Umbilical cord (tissue), 1 donor: ENCODE measurements at regions not wholly inside any gene's neighbourhood (a gene's known extent, or its start where the extent isn't known, plus 50 kb on each side); places are given as distances from the start of the nearest gene placed in this dataset.
"Not testable (repeated sequence)": the region's sequence is repeated elsewhere in the genome, so short reads cannot be mapped to it uniquely, and the experiment has no call there.

Source experiments
- DNase-seq: peaks from one replicate; pipeline ENCODE4 v3.0.0-alpha.2; 2015; ENCODE audit warnings: low spot score

DNA sequence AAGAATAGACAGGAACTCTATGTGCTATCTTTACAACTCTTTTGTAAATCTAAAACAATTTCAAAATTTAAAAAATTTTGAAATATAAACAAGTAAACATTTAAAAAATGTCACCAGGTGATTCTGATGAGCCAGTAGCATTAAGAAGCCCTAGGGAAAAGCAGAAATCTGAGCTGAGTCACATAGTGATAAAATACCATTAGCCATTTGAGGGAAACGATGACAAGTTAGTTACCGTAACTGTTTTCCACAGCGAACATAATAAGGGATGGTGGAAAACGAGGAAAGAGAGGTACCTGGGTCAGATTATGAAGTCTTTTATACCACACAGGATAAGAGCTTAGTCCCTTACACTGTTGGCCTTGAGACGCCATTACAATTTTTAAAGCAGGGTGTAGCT is 55.5 kb downstream of the PRR15 start:
- no peak for DNase-seq

DNA sequence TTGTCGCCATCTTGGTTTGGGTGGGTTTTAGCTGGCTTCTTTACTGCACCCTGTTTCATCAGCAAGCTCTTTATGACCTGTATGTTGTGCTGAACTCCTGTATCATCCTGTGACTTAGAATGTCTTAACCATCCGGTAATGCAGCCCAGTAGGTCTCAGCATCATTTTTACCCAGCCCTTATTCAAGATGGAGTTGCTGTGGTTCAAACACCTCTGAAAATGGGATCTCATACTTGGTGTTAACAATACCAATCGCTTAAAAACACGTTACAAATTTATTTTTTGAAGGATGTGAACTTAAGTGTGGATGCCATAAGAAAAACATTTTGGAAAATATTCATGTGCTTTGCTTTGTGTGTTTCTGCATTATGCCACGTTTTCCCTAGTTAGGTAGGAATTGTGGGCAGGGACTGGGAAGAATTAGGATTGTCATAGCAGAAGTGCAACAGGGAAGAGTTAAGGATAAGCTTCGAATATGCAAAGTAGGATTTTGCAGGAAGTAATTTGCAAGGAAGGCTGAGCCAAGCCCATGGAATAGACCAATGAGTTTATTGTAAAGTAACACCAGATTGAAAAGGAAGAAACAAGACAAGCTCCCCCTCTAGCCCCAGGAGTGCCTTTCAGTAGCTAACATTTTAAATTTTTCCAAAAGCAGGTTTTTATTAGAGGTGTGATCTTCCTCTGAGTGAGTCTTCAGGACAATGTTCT is 56.4 kb downstream of the PRR15 start:
- no peak for DNase-seq

GRCh38 chr7:29620556-29620930 is 56.9 kb downstream of the PRR15 start:
- no peak for DNase-seq

GRCh38 chr7:29622335-29623265 is 59.0 kb downstream of the PRR15 start:
- peak; percentile 52 for DNase-seq

GRCh38 chr7:29623973-29624372 is 60.3 kb downstream of the PRR15 start:
- DNase-seq = no peak

DNA sequence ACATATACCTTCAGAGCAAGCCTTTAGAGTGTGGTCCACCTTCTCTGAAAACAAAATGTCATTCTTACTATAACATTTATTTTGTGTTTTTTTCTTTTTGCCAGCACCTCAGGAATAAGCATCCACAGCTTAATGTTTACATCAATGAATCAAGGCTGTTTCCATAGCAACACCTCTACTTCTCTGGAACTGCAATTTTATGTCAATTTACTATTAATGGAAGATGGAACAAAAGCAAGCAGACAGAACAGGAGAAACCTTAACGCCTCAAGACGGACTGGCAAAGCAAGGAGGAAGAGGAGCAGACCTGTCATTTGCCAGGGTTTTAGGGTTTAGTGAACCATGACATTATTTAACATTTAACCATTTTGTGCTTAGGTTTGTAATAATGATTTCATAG is 63.1 kb downstream of the PRR15 start:
- no peak for DNase-seq

GRCh38 chr7:29627631-29628030 is 64.0 kb downstream of the PRR15 start:
- no peak for DNase-seq

GRCh38 chr7:29629507-29629906 is 65.9 kb downstream of the PRR15 start:
- no peak for DNase-seq

DNA sequence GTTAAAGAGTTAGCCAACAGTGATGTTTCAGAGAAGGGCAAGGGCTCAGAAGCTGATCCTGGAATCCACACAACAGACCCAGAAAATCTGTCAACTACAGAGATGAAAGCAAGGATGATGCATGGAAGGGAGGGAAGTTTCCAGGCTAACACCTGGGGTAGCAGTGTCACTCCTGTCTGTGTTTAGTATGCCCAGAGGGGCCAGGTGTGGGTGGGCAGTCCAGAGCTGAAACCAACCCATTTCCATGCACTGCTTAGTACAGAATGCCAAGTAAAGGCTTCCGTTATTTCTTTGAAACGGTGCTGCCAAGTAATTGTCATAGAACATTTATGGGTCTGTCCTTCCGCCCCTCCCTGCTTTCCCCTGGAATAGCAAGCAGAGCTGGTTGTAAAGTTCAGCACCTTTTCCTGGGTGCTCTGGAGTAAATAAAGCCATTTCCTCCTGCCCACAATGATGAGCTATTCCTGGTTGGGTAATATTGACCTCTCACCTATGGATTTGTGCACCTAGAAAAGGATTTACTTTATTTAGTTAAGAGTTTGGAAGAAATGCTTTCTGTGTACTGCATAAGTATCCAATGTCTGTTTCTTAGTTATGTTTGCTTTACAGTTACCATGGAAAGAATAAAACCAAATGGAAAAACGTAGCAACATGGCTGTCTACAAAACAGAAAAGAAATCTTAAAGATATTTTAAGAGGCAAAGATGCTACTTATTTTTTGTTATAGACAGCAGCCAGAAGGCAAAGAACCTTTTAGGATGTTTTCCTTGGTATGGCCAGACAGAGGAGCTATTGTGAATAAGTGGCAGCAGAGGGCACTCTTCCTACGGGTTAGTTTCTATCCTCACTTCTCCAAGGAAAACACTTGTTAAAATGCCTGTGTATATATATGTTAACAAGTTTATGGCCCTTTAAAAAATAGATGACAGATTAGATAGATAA is 71.7 kb downstream of the PRR15 start:
- DNase-seq = peak; percentile 73

DNA sequence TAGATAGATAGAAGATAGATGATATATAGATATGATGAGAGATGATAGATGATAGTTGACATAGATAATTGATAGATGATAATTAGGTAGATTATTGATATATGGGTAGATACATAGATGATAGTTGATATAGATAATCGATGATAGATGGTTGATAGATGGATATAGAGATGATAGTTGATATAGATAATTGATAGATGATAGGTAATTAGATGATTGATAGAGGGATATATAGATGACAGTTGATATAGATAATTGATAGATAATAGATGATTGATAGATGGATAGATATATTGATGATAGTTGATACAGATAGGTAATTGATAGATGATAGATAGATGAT is 72.3 kb downstream of the PRR15 start:
- no peak for DNase-seq

DNA sequence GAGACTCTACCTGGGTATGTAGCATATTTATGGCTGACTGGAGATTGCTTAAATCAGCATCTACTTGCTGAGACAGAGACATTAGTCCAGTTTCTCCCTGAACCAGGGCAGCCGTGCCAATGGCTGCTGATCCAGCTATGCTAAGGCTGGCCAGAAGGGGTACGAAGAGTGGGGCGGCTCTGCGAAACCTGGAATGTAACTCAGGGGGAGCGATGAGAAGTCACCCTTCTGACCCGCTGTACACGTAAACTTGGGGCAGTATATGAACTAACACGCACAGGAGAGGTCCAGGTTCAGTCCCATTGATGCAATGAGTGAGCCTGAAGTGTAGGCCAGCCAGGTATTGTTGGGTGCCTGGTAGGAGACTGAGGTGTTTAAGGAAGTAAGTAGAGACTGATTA is 73.7 kb downstream of the PRR15 start:
- no peak for DNase-seq

GRCh38 chr7:29638841-29639240 is 75.2 kb downstream of the PRR15 start:
- not testable (repeated sequence) for DNase-seq

GRCh38 chr7:29639386-29639785 is 75.8 kb downstream of the PRR15 start:
- no peak for DNase-seq

DNA sequence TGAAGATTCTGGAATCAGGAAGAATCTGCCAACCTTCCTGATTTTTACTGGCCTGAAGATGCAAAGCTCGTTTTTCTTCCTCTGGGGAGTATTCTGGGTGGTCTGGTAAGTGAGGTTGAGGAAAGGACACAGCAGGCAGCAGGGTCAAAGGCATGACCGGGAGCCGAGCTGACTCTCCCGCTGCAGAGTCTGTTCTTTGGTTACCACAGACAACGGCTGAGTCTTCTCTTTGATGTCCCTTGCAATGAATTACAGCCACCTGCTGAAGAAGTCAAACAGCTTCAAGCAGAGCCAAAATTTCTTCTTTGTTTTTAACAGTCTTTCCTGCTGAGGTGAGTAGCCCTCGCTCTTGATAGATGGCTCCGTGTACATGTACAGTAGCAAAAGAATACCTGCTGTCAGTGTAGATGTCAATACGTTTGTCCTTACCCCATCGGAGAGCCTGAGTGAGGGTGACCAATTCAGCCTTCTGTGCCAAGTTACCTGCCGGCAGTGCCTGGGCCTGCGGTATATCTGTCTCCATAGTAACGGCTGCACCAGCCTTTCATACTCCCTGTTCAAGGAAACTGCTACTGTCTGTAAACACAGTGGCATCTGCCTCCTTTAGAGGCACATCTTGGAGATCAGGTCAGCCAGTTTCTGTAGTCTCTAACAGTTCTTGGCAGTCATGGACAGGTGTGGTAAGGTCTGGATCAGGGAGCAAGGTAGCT is 76.4 kb downstream of the PRR15 start:
- DNase-seq = no peak

DNA sequence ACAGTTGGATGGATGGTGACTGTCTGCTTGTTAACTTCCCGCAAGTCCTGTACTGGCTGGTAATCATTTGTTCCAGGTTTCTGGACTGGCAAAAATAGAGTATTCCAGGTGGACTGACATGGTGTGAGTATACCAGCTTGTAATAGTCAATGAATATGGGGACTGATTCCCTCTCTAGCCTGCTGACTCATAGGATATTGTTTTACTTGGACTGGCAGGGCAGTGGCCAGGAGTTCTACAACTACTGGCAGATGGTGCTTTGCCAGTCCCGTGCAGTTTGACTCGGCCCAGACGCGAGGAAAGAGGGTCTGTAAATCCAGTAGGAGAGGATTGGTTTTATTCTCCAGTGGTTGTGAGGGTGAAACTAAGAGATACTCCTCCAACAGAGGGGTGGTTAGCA is 78.0 kb downstream of the PRR15 start:
- DNase-seq = no peak

GRCh38 chr7:29642494-29643155 is 79.0 kb downstream of the PRR15 start:
- DNase-seq = peak; percentile 61

DNA sequence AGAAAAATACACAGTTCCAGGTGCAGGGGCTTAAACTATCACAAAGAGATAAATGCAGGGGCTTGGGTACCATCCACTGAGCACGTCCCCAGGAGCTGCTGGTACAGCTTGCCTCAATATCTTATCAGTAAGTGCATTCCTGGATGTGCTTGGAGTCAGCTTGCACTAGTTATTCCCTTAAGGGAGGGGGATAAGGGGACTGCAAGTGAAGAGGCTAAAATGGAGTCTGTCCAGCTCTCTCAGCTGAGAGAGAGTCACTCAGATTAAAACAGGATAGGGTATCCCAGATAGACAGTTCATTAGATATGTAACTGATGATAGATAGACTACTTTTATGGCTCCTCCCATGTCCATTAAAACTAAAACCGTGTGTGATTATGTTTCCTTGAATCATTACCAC is 82.5 kb downstream of the PRR15 start:
- peak; percentile 66 for DNase-seq

DNA sequence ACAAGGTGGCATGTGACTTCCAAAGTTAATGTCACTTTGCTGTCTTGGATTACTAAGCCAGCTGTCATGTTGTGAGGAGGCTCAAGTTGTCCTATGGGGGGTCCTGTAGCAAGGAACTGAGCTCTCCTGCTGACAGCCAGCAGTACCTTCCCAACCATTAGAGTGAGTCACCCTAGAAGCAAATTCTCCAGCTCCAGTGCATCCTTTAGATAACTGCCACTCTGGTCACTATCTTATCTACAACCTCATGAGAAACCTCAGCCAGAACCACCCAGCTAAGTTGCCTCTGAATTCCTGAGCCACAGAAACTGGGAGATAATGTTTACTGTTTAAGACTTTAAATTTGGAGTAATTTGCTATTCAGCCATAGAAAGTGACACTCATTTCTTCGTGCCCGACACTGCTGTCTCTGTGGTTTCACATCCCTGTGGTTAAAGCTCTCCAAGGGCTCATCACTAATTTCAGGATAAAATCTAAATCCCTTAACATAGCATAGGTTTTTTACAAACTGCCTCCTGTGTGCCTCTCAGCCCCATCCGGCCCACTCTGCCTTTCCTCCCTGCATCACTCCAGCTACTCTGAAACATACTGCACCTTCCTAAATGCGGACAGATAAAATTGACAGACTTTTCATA is 83.5 kb downstream of the PRR15 start:
- DNase-seq = peak; percentile 44

DNA sequence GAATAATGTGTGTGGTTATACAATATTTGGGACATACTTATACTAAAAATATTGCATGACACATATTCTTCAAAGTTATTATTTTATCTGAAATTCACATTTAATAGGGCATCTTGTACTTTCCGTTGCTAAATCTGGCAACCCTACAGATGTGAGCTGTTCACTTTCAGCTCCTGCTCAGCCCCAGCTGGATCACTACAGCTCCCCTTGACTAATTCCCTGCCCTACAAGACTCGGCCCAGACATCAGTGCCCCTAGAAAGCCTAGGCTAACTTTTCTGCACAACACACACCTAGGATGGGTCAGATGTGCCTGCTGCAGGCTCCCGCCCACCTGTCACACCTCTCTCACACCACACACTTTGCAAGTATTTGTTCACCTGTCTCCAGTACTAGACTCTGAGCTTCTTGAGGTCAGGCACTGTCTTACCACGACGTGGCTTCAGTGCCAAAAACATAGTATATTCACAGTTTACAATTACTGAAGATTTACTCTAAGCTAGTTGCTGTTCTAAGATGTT is 84.1 kb downstream of the PRR15 start:
- not testable (repeated sequence) for DNase-seq
